SJCRH30 (cell line): ENCODE measurements at regions not wholly inside any gene's neighbourhood (a gene's known extent, or its start where the extent isn't known, plus 50 kb on each side); places are given as distances from the start of the nearest gene placed in this dataset.

Experiments
- DNase-seq, 2 experiments: peaks; one replicate each; pipeline ENCODE4 v3.0.0-alpha.2; 2015 to 2020
- H3K27ac ChIP-seq: fragments of 250-450 bp; sonication (Bioruptor Pico); 2 replicates; pipeline ENCODE4 v1.5.1; 2020; ENCODE audit warnings: mild to moderate bottlenecking, moderate library complexity
- H3K27me3 ChIP-seq: fragments of 250-450 bp; sonication (Bioruptor Pico); 2 replicates; pipeline ENCODE4 v1.5.1; 2020; ENCODE audit warnings: mild to moderate bottlenecking, moderate library complexity
- H3K36me3 ChIP-seq: fragments of 250-450 bp; sonication (Bioruptor Pico); 2 replicates; pipeline ENCODE4 v1.5.1; 2020; ENCODE audit warnings: mild to moderate bottlenecking, moderate library complexity
- H3K4me1 ChIP-seq: fragments of 250-450 bp; sonication (Bioruptor Pico); 2 replicates; pipeline ENCODE4 v1.5.1; 2020; ENCODE audit warnings: mild to moderate bottlenecking, moderate library complexity
- H3K4me3 ChIP-seq: fragments of 250-450 bp; sonication (Bioruptor Pico); 2 replicates; pipeline ENCODE4 v1.5.1; 2020; ENCODE audit warnings: mild to moderate bottlenecking, moderate library complexity
- H3K9me3 ChIP-seq: fragments of 250-450 bp; sonication (Bioruptor Pico); replicated peaks from 2 replicates; pipeline ENCODE4 v1.5.1; 2020; ENCODE audit warnings: mild to moderate bottlenecking, moderate library complexity

DNA sequence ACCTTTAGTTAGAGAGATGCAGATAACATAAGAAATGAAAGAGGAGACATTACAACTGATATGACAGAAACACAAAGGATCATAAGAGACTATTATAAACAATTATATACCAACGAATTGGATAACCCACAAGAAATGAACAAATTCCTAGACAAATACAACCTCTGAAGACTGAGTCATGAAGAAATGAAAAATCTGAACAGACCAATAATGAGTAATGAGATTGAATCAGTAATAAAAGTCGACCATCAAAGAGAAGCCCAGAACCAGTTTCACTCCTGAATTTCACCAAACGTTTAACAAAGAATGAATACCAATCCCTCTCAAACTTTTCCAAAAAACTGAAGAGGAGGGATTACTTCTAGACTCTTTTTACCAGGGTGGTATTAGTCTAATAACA lies 50.5 kb upstream of the PCAT7 start:
- Histone ChIP-seq H3K9me3 (no peaks in the 10 kb centered on the region), H3K36me3 (no peaks in the 10 kb centered on the region), H3K27me3 (no peaks in the 10 kb centered on the region), H3K27ac (no peak overlapping the region), H3K4me1 (no peaks in the 10 kb centered on the region), H3K4me3 (no peak overlapping the region)
- no peak for DNase-seq
